HT1080 (cell line): ENCODE measurements at regions not wholly inside any gene's neighbourhood (a gene's known extent, or its start where the extent isn't known, plus 50 kb on each side); places are given as distances from the start of the nearest gene placed in this dataset.

Experiments
- DNase-seq: peaks from one replicate; pipeline ENCODE4 v3.0.0-alpha.2; 2015; ENCODE audit warnings: low read depth

DNA sequence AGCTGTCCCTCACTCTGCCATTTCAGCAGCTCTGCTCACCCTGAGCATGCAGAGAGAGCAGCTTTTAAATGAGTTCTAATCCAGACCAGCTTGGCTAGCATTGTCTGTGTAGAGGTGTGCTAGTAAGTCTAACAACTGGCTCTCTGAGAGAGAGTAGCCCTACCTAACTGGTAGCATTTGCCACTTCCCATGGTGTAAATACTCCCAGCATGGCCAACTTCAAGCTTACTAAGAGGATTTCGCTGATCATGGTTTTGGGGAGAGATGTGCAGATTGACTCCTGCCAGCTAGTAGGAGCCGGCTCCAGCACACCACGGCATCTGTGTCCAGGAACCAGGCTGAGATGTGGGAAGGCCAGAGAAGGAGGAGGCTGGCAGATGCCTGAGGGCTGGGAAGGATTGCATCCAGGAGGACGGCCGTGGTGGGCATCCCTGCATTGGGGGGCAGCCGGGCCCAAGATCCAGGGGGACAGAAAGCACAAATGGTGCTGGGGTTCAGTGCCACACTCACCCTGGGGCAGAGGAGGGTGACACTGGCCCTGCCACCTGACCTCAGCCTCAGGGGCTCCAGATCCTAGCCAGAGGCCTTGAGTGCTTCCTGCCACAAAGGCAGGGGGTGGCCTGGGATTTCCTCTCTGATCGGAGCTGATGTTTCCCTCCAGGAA, 394.9 kb upstream of the TNRC6C start:
- no peak for DNase-seq

GRCh38 chr17:77564278-77564920, 394.1 kb upstream of the TNRC6C start:
- no peak for DNase-seq

DNA sequence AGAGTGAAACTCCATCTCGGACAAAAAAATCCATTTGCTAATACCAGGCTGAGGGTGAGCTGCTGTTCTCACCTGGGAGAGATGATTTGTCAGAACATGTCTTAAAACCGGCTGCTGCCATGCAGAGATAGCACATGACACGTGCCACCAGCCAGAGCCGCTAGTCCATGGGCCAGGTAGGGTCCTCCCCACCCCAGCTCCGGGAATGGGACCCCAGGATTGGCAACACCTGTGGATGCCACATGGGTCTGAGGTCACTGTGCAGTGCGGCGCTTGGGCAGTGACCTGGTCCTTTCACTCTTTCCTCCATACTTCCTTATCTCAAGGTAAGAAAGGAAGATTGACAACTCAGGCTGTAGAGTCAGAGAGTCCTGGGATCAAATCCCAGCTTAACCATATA, 393.3 kb upstream of the TNRC6C start:
- no peak for DNase-seq

GRCh38 chr17:77566151-77566550, 392.4 kb upstream of the TNRC6C start:
- no peak for DNase-seq

DNA sequence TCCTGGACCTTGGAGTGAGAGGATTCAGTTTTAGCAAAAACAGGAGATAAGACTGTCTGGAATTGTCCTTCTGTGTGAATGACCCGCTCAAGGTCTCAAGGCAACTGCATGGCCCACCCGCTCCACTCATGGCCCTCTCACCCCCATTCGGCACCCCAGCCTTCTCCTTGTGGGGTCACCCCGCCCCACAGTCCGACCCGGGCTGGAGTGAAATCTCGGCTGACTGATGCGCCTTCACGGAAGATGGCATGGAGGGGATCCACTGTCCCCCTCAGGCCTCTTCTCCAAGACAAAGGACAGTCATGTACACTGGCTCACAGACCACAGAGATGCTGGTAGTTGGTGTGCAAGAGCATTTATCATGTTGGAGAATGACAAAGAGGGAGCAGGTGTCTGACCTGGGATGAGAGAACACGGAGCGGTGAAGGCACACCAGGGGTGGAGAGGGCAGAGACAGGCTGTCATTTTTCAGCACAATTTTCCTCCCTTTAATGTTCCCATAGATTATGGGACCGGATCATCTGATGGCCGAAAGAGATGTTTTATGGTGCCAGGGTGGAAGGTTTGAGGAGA, 391.9 kb upstream of the TNRC6C start:
- no peak for DNase-seq

GRCh38 chr17:77568540-77568939, 390.0 kb upstream of the TNRC6C start:
- DNase-seq: no peak

DNA sequence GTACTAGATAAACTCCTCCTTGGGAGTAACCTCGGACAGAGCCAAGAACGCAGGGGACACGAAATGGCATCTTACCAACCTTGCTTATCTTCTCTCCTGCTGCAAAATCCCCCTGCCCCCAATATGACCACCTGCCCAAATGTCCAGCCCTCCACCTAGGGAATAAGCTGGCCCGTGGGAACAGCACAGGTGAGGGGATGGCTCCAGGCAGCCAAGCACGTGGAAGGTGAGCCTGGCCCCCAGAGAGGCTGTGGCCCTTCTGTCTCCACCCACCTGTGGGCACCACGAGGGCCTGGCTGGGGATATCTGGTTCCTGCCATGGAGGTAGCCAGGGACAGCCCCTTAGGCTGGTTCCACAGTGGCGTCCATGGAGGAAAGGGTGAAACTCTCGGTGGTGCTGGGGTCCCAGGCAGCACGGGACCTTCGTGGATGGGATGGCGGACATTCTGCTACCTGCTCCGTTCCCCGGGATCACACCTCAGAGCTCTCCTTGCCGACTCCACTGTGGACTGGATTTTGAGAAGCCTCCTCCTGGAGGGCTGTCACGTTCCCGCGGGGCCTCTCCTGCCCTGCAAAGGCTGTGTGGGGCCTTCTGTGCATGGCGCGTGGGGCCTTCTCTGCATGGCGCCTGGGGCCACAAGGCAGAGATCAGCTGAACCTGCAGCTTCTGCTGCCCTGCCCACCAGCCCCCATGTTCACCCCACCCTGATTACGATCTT, 388.5 kb upstream of the TNRC6C start:
- DNase-seq: no peak

DNA sequence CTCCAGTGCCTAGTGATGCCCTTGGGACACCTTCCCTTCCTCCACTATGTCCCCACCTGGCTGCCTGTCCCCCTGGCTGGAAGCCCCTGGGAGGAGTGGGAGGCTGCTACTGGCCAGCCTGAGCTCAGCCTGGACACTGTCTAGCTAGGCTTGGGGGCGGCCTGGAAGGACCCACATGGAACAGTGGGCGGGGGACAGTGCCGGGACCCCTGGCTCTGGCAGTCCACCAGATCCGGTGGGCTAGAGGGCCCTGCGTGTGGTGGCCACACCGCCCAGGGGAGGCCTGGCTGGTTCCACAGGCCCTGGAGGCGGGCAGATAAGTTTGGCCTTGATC, 388.0 kb upstream of the TNRC6C start:
- DNase-seq: no peak

DNA sequence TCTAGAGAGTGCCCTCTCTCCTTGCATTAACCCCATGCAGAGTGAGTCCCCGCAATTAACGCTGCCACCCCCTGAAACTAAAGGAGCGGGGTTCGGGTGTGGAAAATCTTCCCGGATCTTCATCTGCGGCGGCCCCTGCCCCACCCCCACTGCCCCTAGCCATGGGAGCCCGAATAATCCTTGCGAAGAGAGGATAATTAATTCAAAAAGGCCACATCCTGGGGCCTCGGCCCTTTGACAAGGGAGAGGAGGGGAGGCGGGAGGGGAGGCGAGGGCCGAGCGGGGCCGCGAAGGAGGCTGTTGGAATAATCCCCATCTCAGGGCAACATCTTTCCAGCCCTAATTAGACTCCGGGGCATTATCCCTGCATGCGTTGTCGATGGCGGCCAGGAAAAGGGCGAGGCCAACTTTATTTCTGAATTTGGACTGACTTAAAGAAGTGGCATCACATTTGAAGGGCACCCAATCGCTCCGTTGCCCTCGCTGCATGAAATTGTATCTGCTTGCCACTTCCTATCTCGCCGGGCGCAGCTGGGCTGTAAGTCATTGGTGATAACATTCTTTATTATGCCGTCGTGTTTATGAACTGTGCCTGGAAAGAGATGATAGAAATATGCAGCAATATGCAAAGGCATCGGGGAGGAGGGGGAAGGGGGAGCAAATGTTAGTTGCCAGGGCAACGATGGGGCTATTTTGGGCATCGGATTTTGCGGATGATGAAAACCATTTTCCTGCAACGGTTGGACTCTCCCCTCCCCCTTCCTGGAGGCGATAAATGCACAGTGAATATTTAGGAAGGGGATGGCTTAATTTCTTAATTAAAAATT, 387.1 kb upstream of the TNRC6C start:
- no peak for DNase-seq

DNA sequence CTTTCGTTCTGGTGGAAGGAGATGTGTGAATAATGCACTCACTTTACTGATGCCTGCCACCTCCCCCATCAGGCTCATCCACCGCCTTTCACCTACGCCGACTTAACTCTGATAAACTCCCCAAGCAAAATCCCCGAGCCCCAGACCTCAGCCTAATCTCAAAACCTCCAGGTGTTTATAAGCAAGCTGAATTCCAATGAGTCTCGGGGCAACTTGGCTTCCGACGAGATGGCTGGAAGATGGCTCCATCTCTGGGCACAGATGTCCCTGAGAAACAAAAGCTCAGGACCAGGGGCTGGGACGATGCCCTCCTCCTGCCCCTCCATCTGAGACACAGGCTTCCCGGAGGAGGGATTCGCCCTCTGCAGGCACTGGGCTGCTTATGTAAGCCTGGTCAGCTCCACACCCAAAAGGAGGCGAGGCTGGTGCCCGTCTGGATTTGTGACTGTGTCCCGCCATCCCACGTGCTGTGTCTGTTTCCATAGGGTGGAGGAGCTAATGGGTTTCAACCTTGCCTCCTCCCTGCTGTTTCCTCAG, 386.4 kb upstream of the TNRC6C start:
- DNase-seq: no peak

GRCh38 chr17:77572851-77573250, 385.7 kb upstream of the TNRC6C start:
- no peak for DNase-seq

GRCh38 chr17:77577491-77577890, 381.0 kb upstream of the TNRC6C start:
- no peak for DNase-seq

DNA sequence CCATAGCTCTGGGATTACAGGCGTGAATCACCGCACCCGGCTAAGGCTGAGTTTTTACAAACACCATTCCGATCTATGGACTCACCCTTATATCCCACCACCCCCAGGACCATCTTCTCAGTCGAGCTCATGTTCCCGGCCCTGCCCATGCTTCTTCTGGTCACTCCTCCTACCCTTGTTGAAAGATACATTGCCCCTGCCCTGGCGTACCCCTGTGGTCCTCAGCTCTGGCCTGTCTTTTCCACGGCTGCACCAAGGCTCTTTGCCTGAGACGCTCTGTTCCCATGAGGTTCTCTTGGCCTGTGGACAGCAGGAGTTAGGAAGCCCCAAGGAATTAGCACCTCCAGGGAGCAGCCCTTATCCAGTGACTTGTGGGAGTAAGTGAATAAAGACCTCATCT, 379.4 kb upstream of the TNRC6C start:
- no peak for DNase-seq

DNA sequence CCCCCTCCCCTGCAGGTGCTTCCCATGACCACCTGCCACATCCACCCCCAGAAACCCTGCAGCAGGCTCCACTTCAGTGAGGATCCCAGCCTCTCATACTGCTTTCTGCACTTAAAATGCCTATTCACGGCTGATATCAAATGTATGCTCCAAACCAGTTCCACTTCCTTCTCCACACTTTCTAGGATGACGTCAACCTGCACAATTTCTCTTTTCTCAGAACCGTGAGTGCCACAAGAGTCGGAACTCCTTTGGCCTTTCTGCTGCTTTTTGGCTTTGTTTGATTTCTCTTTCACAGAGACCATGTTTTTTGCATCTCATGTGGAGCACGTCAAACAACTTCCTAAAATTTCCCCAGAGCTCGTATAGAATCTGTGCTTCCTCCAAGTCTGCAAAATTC, 378.8 kb upstream of the TNRC6C start:
- no peak for DNase-seq

- no peak for DNase-seq
Observed at GRCh38 chr17:77580531-77581270, 377.8 kb upstream of the TNRC6C start.

DNA sequence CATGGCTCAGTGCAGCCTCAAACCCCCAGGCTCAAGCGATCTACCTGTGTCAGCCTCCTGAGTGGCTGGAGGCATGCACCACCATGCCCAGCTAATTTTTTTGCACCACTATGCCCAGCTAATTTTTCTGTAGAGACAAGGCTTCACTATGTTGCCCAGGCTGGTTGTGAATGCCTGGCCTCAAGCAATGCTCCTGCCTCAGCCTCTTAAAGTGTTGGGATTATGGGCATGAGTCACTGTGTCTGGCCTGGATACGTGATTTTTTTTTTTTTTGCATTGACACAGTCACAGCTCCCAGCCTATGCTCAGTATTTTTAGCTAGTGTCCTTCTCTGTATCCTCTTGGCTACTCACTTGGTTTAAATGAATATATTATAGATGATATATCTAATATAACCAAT, 377.0 kb upstream of the TNRC6C start:
- peak; percentile 70 for DNase-seq

DNA sequence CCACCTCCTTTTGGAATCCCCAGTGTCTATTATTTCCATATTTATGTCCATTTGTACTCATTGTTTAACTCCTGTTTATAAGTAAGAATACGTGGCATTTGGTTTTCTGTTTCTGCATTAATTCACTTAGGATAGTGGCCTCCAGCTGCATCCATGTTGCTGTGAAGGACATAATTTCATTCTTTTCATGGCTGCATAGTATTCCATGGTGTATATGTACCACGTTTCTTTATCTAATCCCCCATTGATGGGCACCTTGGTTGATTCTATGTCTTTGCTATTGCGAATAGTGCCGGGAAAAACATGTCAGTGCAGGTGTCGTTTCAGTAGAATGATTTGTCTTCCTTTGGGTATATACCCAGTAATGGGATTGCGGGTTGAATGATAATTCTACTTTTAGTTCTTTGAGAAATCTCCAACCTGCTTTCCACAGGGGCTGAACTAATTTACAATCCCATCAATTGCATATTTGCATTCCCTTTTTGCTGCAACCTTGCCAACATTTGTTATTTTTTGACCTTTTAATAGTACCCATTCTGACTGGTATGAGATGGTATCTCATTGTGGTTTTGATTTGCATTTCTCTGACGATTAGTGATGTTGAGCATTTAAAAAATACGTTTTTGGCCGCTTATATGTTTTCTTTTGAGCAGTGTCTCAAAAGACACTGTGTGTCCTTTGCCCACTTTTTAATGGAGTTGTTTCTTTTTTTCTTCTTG, 373.2 kb upstream of the TNRC6C start:
- no peak for DNase-seq

GRCh38 chr17:77590951-77591735, 367.4 kb upstream of the TNRC6C start:
- DNase-seq: no peak
